Mesendoderm (in vitro differentiated cells): ENCODE measurements at regions not wholly inside any gene's neighbourhood (a gene's known extent, or its start where the extent isn't known, plus 50 kb on each side); places are given as distances from the start of the nearest gene placed in this dataset.

Experiments used
- DNase-seq: peaks from one replicate; pipeline ENCODE4 v3.0.0; 2013
- H2AK5ac ChIP-seq: 2 replicates; pipeline ENCODE4 v1.6.1; 2013; ENCODE audit warnings: low read length, inconsistent platforms
- H2BK120ac ChIP-seq: 2 replicates; pipeline ENCODE4 v1.6.1; 2013; ENCODE audit warnings: low read depth, mild to moderate bottlenecking, low read length, moderate library complexity, mixed read lengths
- H2BK15ac ChIP-seq: replicated peaks from 2 replicates; pipeline ENCODE4 v1.6.1; 2013; ENCODE audit warnings: low read depth, mild to moderate bottlenecking, moderate library complexity
- H2BK5ac ChIP-seq: 2 replicates; pipeline ENCODE4 v1.6.1; 2013; ENCODE audit warnings: low read length, inconsistent platforms
- H3K18ac ChIP-seq: 2 replicates; pipeline ENCODE4 v1.6.1; 2013; ENCODE audit warnings: mild to moderate bottlenecking, low read length, mixed read lengths
- H3K23ac ChIP-seq: one replicate; pipeline ENCODE4 v1.6.1; 2013; ENCODE audit warnings: low read length
- H3K27ac ChIP-seq: 2 replicates; pipeline ENCODE4 v1.5.1; 2013; ENCODE audit warnings: low read depth, mild to moderate bottlenecking, inconsistent platforms, low read length, moderate library complexity
- H3K27me3 ChIP-seq: 2 replicates; pipeline ENCODE4 v1.6.1; 2013; ENCODE audit warnings: low read length, control low read depth, mild to moderate bottlenecking, inconsistent platforms; ENCODE audit not compliant: insufficient read depth, poor library complexity
- H3K36me3 ChIP-seq: 2 replicates; pipeline ENCODE4 v1.6.1; 2013; ENCODE audit warnings: low read length, inconsistent platforms; ENCODE audit not compliant: control insufficient read depth, insufficient read depth
- H3K4ac ChIP-seq: one replicate; pipeline ENCODE4 v1.6.1; 2013; ENCODE audit warnings: low read depth, mild to moderate bottlenecking, low read length, moderate library complexity
- H3K4me1 ChIP-seq: 2 replicates; pipeline ENCODE4 v1.6.1; 2013; ENCODE audit warnings: low read depth, low read length, inconsistent platforms; ENCODE audit not compliant: control insufficient read depth
- H3K4me2 ChIP-seq: 2 replicates; pipeline ENCODE4 v1.6.1; 2013; ENCODE audit warnings: low read length
- H3K4me3 ChIP-seq: 2 replicates; pipeline ENCODE4 v1.5.1; 2013; ENCODE audit warnings: mild to moderate bottlenecking, low read length
- H3K56ac ChIP-seq: one replicate; pipeline ENCODE4 v1.6.1; 2013; ENCODE audit warnings: low read length
- H3K79me1 ChIP-seq: 2 replicates; pipeline ENCODE4 v1.6.1; 2013; ENCODE audit warnings: low read length, inconsistent platforms
- H3K79me2 ChIP-seq: 2 replicates; pipeline ENCODE4 v1.6.1; 2013; ENCODE audit warnings: mild to moderate bottlenecking, low read length; ENCODE audit not compliant: control insufficient read depth, insufficient read depth
- H3K9ac ChIP-seq: 2 replicates; pipeline ENCODE4 v1.6.1; 2013; ENCODE audit warnings: low read length, inconsistent platforms
- H4K5ac ChIP-seq: one replicate; pipeline ENCODE4 v1.6.1; 2013; ENCODE audit warnings: low read length
- H4K8ac ChIP-seq: one replicate; pipeline ENCODE4 v1.6.1; 2013; ENCODE audit warnings: low read depth, mild to moderate bottlenecking, control low read depth, low read length, moderate library complexity
- WGBS: extraction: QIAGEN DNeasy Blood & Tissue Kit; methylation state at CpG from one replicate; pipeline ENCODE4 v1.1.7; 2013; ENCODE audit warnings: low lambda C conversion rate, missing lambda C conversion rate; ENCODE audit not compliant: insufficient coverage; ENCODE audit errors: extremely low coverage; 5-methylcytosine and 5-hydroxymethylcytosine counted together

DNA sequence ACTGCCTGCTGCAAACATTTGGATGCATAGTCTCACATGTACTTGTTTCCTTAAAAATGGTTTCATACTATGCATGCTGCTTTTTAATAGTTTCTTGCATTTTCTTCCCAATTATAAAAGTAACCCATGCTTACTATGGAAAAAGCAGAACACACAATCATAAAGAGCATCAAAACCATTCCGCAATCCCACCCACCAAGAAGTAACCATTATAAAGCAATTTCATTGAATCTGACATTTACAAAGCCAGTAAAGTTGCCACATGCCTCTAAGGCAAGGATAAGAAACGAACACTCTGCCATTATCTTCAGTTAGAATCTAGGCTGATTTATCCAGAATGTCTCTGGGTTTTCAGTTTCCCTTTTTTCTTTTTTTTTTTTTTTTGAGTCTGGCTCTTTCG is 92.7 kb upstream of the OSMR start:
- Histone ChIP-seq H3K18ac (no peak overlapping the region), H2AK5ac (no peak overlapping the region), H3K79me1 (no peaks in the 10 kb centered on the region), H3K23ac (no peak overlapping the region), H3K4me3 (no peak overlapping the region), H3K56ac (no peak overlapping the region), H3K4me1 (no peaks in the 10 kb centered on the region), H4K5ac (no peak overlapping the region), H2BK5ac (no peak overlapping the region), H2BK120ac (no peak overlapping the region), H3K9ac (no peak overlapping the region), H4K8ac (no peak overlapping the region), H3K79me2 (no peaks in the 10 kb centered on the region), H3K27me3 (no peaks in the 10 kb centered on the region), H3K4ac (no peak overlapping the region), H2BK15ac (no peak overlapping the region), H3K36me3 (no peaks in the 10 kb centered on the region), H3K4me2 (no peak overlapping the region), H3K27ac (no peak overlapping the region)
- DNase-seq = no peak
- WGBS = no CpG with 5 or more reads among the region's 3 CpGs

DNA sequence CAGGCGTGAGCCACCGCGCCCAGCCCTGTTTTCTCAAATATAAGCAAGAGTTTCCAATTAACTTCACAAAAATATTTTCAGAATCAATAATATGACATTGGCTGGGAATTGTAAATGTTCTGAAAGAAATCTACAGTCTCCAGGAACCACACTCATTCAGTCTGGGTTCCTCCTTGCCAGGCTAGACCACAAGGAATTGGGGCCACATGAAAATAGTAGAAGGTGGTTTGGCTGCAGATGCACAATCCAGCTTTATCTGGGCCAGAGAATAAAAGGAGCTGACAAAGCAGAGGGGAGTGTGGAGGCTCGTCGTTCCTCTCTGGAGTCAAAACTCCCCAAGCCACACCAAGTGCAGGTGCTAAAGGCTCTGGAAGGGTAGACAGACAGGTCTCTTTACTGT is 92.0 kb upstream of the OSMR start:
- Histone ChIP-seq H3K56ac (no peak overlapping the region), H3K23ac (no peak overlapping the region), H3K27ac (no peak overlapping the region), H3K4ac (no peak overlapping the region), H4K8ac (no peak overlapping the region), H3K79me1 (no peaks in the 10 kb centered on the region), H2BK5ac (no peak overlapping the region), H3K4me2 (no peak overlapping the region), H3K4me3 (no peak overlapping the region), H2BK15ac (no peak overlapping the region), H2AK5ac (no peak overlapping the region), H3K79me2 (no peaks in the 10 kb centered on the region), H3K18ac (no peak overlapping the region), H2BK120ac (no peak overlapping the region), H3K9ac (no peak overlapping the region), H3K4me1 (no peaks in the 10 kb centered on the region), H3K36me3 (no peaks in the 10 kb centered on the region), H4K5ac (no peak overlapping the region), H3K27me3 (no peaks in the 10 kb centered on the region)
- DNase-seq = no peak
- WGBS = no CpG with 5 or more reads among the region's 5 CpGs

DNA sequence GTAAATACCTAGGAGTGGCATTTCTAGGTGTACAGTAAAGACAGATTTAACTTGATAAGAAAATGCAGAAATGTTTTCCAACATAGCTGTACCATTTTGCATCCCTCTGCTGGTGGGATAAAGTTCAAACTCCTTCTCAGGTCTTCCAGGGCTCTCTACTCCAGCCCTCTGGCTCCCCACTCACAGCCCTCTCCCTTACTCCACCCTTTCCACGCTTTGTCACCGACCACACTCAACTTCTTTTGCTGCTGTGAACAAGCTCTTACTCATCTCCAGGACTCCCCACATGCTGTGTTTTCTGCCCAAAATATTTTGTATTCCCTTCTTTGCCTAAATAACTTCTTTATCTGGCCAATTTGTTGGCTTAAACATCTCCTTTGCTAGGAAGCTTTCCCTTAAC is 90.6 kb upstream of the OSMR start:
- no peak for DNase-seq
- Histone ChIP-seq H4K5ac (no peak overlapping the region), H4K8ac (no peak overlapping the region), H3K4me2 (no peak overlapping the region), H2BK15ac (no peak overlapping the region), H3K4ac (no peak overlapping the region), H3K27ac (no peak overlapping the region), H3K79me2 (no peaks in the 10 kb centered on the region), H3K4me3 (no peak overlapping the region), H3K79me1 (no peaks in the 10 kb centered on the region), H3K9ac (no peak overlapping the region), H3K27me3 (no peaks in the 10 kb centered on the region), H2BK120ac (no peak overlapping the region), H3K23ac (no peak overlapping the region), H2AK5ac (no peak overlapping the region), H3K4me1 (no peaks in the 10 kb centered on the region), H3K36me3 (no peaks in the 10 kb centered on the region), H3K56ac (no peak overlapping the region), H2BK5ac (no peak overlapping the region), H3K18ac (no peak overlapping the region)
- no CpG with 5 or more reads among the region's 2 CpGs for WGBS

DNA sequence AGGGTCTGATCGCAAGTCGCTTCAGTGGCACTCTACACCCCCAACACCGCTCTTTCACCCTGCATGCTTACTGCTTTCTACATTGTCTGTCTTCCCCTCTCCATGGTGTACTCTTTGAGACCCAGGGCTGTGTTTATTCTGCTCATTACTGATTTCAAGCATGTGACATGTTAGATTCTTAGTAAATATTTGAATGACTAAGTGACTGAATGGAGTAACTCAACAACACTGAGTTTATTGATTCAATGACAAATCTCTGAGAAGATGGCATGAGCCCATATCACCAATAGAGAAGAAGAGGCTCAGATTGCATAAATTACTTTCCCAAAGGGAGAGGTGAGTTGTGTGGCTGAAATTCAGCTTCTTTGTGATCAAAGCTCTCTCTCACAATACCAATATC is 89.7 kb upstream of the OSMR start:
- Histone ChIP-seq H4K8ac (no peak overlapping the region), H4K5ac (no peak overlapping the region), H2BK5ac (no peak overlapping the region), H3K56ac (no peak overlapping the region), H3K36me3 (no peaks in the 10 kb centered on the region), H3K18ac (no peak overlapping the region), H2AK5ac (no peak overlapping the region), H3K27me3 (no peaks in the 10 kb centered on the region), H3K4ac (no peak overlapping the region), H3K4me1 (no peaks in the 10 kb centered on the region), H3K9ac (no peak overlapping the region), H3K23ac (no peak overlapping the region), H2BK15ac (no peak overlapping the region), H3K4me3 (no peak overlapping the region), H2BK120ac (no peak overlapping the region), H3K27ac (no peak overlapping the region), H3K79me2 (no peaks in the 10 kb centered on the region), H3K4me2 (no peak overlapping the region), H3K79me1 (no peaks in the 10 kb centered on the region)
- WGBS = no CpG with 5 or more reads among the region's 3 CpGs
- DNase-seq = no peak

DNA sequence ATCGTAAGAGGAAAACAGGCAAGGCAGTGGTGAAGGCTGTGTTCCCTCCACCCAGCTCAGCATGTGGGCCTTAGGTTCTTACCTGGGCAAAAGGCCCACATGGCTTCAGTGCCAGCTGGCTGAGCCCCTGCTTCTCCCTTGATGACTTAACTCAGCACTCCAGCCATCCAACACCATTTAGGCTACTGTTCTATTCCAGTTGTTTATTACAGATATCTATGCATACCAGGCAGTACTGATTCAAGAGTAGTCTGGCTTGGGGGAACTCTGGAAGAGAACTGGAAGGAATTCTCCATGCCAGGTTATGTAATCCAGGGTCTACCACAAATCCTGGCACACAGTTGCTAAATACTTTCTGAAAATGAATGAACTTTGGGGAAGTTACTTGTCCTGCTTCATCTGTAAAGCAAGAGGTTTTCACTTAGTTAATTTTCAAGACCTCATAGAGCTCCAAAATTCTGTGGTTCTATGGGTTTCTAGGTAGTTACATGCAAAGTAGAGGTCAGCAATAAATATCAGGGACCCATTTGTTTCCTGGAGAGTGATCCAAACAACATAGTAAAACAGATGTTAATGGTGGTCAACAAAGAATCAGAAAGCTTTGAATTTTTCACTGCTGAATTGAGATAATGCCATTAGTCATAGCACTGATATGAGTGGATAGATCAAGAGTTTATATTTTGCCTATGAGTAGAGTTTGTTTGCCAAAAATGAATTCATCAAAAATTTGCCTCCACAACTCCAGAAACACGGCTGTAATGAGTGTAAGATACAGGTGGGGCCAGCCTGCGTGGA is 88.2 kb upstream of the OSMR start:
- no peaks in the 10 kb centered on the region for H3K4me1 ChIP-seq
- H3K4ac ChIP-seq = no peak overlapping the region
- no peak overlapping the region for H3K4me3 ChIP-seq
- no peak overlapping the region for H4K5ac ChIP-seq
- no peak overlapping the region for H3K4me2 ChIP-seq
- H3K79me1 ChIP-seq = no peaks in the 10 kb centered on the region
- no peak overlapping the region for H4K8ac ChIP-seq
- H2BK5ac ChIP-seq = no peak overlapping the region
- no CpG with 5 or more reads among the region's 3 CpGs for WGBS
- H3K23ac ChIP-seq = no peak overlapping the region
- H3K79me2 ChIP-seq = no peaks in the 10 kb centered on the region
- H3K56ac ChIP-seq = no peak overlapping the region
- H3K27ac ChIP-seq = no peak overlapping the region
- no peak overlapping the region for H2AK5ac ChIP-seq
- H3K27me3 ChIP-seq = no peaks in the 10 kb centered on the region
- H3K9ac ChIP-seq = no peak overlapping the region
- DNase-seq = no peak
- H3K36me3 ChIP-seq = no peaks in the 10 kb centered on the region
- no peak overlapping the region for H3K18ac ChIP-seq
- H2BK15ac ChIP-seq = no peak overlapping the region
- no peak overlapping the region for H2BK120ac ChIP-seq
